ENCODE measurements at regions not wholly inside any gene's neighbourhood (a gene's known extent, or its start where the extent isn't known, plus 50 kb on each side); places are given as distances from the start of the nearest gene placed in this dataset.
"Not testable (repeated sequence)": the region's sequence is repeated elsewhere in the genome, so short reads cannot be mapped to it uniquely, and the experiment has no call there.

- Histone ChIP-seq H3K27me3 (peaks cover 0 to 19% (median 0%) of the 10 kb centered on the region in 3 donors), H3K27ac (no peak overlapping the region), H3K4me3 (no peak overlapping the region), H3K36me3 (no peaks in the 10 kb centered on the region), H3K4me1 (no peaks in the 10 kb centered on the region), H3K9me3 (peaks cover 0 to 5% (median 0%) of the 10 kb centered on the region in 4 donors)
- 71 to 87% (median 85%) methylated on average over 2 of the region's 2 CpGs for WGBS, 5 donors
- no peak for DNase-seq
- TF ChIP-seq POLR2A (IDR thresholded peaks at IDR 0.05), result no peak
- TF ChIP-seq POLR2AphosphoS5 (IDR thresholded peaks at IDR 0.05), result no peak
- TF ChIP-seq CTCF (IDR thresholded peaks at IDR 0.05), result no peak
- TF ChIP-seq EP300 (IDR thresholded peaks at IDR 0.05), result no peak
- intact Hi-C loops (cut with DNase I; ENCODE audit: low total_unique reads), result no loop called here
Measured at GRCh38 chr20:16819483-16819882, 71.3 kb downstream of the OTOR start.

GRCh38 chr20:16821211-16822089 is 73.3 kb downstream of the OTOR start:
- H3K27ac ChIP-seq, result no peak overlapping the region
- peaks cover 0 to 11% (median 0%) of the 10 kb centered on the region in 3 donors for H3K27me3 ChIP-seq
- peaks cover 0 to 6% (median 2%) of the 10 kb centered on the region in 4 donors for H3K9me3 ChIP-seq
- intact Hi-C loops (cut with DNase I; ENCODE audit: low total_unique reads), result no loop called here
- peak in 1 of 2 donors; percentile 54 for DNase-seq
- no peak overlapping the region for H3K4me3 ChIP-seq
- TF ChIP-seq POLR2AphosphoS5 (IDR thresholded peaks at IDR 0.05) (no peak), POLR2A (IDR thresholded peaks at IDR 0.05) (no peak), EP300 (IDR thresholded peaks at IDR 0.05) (no peak), CTCF (IDR thresholded peaks at IDR 0.05) (peak in 5 of 7 experiments; percentile 16 to 69 (median 55))
- no peaks in the 10 kb centered on the region for H3K4me1 ChIP-seq
- WGBS, 5 donors, result 40 to 47% (median 44%) methylated on average over 10 of the region's 10 CpGs
- H3K36me3 ChIP-seq, result no peaks in the 10 kb centered on the region

GRCh38 chr20:16824664-16825063 is 76.5 kb downstream of the OTOR start:
- intact Hi-C loops (cut with DNase I; ENCODE audit: low total_unique reads), result no loop called here
- Histone ChIP-seq H3K4me3 (no peak overlapping the region), H3K27ac (no peak overlapping the region), H3K9me3 (peaks cover 0 to 8% (median 2%) of the 10 kb centered on the region in 4 donors), H3K4me1 (no peaks in the 10 kb centered on the region), H3K36me3 (no peaks in the 10 kb centered on the region), H3K27me3 (peaks cover 0 to 5% (median 0%) of the 10 kb centered on the region in 3 donors)
- TF ChIP-seq CTCF (IDR thresholded peaks at IDR 0.05) (no peak), EP300 (IDR thresholded peaks at IDR 0.05) (no peak), POLR2AphosphoS5 (IDR thresholded peaks at IDR 0.05) (no peak), POLR2A (IDR thresholded peaks at IDR 0.05) (no peak)
- 67 to 89% (median 79%) methylated on average over 1 of the region's 1 CpG for WGBS, 5 donors
- DNase-seq, result no peak

DNA sequence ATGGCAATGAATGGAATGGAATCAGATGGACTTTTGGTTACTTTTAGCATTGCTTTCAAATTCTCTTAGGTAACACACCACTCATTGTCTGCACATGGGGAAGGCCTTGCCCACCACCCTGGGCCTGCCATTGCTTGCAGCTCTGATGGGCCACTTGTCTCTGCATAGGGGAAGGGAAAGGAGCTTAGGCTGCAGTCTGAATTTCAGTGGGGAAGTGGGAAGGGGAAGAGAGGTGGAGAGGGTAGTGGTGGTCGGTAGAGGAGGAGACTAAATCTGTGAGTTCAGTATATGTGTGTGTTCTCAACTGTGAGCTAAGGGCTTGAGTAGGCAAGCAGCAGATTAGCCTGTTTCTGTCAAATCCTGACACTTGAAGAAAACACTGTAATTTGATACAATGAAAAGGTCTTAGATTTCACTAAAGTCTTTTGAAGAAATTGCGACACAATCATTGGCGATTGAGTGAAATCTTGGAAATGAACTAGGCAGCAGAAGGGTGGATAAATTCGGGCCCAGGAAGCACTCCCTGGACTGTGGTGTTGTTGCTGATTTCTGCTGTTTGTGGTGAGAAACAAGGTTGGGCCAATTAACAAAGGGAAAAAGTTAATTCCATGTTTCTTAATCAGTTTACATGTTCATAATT is 80.6 kb downstream of the OTOR start:
- Histone ChIP-seq H3K4me3 (no peak overlapping the region), H3K9me3 (peaks cover 0 to 8% (median 0%) of the 10 kb centered on the region in 4 donors), H3K36me3 (no peaks in the 10 kb centered on the region), H3K27ac (no peak overlapping the region), H3K27me3 (no peaks in the 10 kb centered on the region), H3K4me1 (no peaks in the 10 kb centered on the region)
- 44 to 63% (median 49%) methylated on average over 4 of the region's 4 CpGs for WGBS, 5 donors
- no peak for DNase-seq
- TF ChIP-seq POLR2A (IDR thresholded peaks at IDR 0.05), result no peak
- no peak for TF ChIP-seq POLR2AphosphoS5 (IDR thresholded peaks at IDR 0.05)
- no peak for TF ChIP-seq EP300 (IDR thresholded peaks at IDR 0.05)
- no peak for TF ChIP-seq CTCF (IDR thresholded peaks at IDR 0.05)
- intact Hi-C loops (cut with DNase I; ENCODE audit: low total_unique reads), result no loop called here

DNA sequence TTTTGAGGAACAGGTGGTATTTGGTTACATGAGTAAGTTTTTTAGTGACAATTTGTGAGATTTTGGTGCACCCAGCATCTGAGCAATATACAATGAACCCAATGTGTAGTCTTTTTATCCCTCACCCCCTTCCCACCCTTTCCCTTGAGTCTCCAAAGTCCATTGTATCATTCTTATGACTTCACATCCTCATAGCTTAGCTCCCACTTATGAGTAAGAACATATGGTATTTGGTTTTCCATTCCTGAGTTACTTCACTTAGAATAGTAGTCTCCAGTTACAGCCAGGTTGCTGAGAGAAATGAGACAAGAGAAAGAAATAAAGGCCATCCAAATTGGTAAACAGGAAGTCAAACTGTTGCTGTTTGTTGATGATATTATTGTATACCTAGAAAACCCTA is 87.5 kb downstream of the OTOR start:
- H3K36me3 ChIP-seq; H3K27me3 ChIP-seq; H3K4me3 ChIP-seq; H3K9me3 ChIP-seq; H3K27ac ChIP-seq; intact Hi-C loops (cut with DNase I; ENCODE audit: low total_unique reads); DNase-seq; H3K4me1 ChIP-seq: not testable (repeated sequence)

All from stomach (tissue), 8 donors.